OCI-LY3 (cell line): ENCODE measurements at regions not wholly inside any gene's neighbourhood (a gene's known extent, or its start where the extent isn't known, plus 50 kb on each side); places are given as distances from the start of the nearest gene placed in this dataset.

Experiments used
- EZH2phosphoT487 ChIP-seq: fragments of 200-600 bp; shearing (Covaris generic); IDR thresholded peaks from 2 replicates; pipeline ENCODE4 v1.6.1; 2018; ENCODE audit warnings: antibody characterized with exemption, mixed run types, low read depth
- TF ChIP-seq, protein P1 (sequence below): fragments of 200-600, 300-600 bp; sonication (generic); IDR thresholded peaks from 2 replicates; pipeline ENCODE4 v1.5.1; 2014; ENCODE audit warnings: antibody characterized with exemption, low read length, low read depth

DNA sequence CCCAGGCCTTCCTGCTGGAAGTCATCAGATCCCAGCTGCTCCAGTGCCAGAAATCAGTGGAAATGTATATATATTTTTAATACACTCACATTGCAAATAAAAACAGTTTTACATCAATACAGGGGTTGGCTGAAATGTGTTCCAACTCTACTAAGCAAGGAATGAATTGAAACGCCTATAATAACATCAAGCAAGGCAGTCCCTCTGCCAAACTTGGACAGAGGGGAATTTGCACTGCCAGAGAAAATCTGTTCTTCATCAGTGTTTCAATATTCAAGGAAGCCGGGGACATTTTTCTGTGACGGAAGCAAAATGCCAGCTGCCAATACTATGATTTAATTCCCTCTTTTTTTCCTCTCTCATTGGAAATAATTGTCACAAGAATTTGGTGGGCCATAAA is 335.3 kb downstream of the TNS1 start:
- TF ChIP-seq, protein P1, sequence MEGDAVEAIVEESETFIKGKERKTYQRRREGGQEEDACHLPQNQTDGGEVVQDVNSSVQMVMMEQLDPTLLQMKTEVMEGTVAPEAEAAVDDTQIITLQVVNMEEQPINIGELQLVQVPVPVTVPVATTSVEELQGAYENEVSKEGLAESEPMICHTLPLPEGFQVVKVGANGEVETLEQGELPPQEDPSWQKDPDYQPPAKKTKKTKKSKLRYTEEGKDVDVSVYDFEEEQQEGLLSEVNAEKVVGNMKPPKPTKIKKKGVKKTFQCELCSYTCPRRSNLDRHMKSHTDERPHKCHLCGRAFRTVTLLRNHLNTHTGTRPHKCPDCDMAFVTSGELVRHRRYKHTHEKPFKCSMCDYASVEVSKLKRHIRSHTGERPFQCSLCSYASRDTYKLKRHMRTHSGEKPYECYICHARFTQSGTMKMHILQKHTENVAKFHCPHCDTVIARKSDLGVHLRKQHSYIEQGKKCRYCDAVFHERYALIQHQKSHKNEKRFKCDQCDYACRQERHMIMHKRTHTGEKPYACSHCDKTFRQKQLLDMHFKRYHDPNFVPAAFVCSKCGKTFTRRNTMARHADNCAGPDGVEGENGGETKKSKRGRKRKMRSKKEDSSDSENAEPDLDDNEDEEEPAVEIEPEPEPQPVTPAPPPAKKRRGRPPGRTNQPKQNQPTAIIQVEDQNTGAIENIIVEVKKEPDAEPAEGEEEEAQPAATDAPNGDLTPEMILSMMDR: no peak
- TF ChIP-seq EZH2phosphoT487: no peak
